Heart left ventricle (tissue), 13 donors: ENCODE measurements at regions not wholly inside any gene's neighbourhood (a gene's known extent, or its start where the extent isn't known, plus 50 kb on each side); places are given as distances from the start of the nearest gene placed in this dataset.

Experiments
- POLR2A ChIP-seq, 2 donors: fragments of 450-650 bp; IDR thresholded peaks; one replicate each; pipeline ENCODE4 v1.6.1; 2017; ENCODE audit warnings: antibody characterized with exemption in 2 of 2, mild to moderate bottlenecking in 2 of 2, moderate library complexity in 2 of 2
- TF ChIP-seq, protein P1 (sequence below), 12 donors: fragments of 200-600 bp; sonication (generic) in 4 of 12; IDR thresholded peaks; one replicate each; pipeline versions ENCODE4 v1.5.0 to v1.8.0; 2018 to 2022; ENCODE audit warnings: antibody characterized with exemption in 12 of 12, mild to moderate bottlenecking in 5 of 12
- donor health status: ischemic (EF 13 %, LVEDD 7.1; RV severe dilation, severe dysfunction).
- donor health status: DM: no; HTN: yes; CAD: no.
- donor health status: DM: no; HTN: no; CAD: no.
- donor health status: ischemic (EF 25% LVEDD 6.9; RV normal size, moderate dysfunction).
- donor health status: ischemic (EF 25% LVEDD 5.7; RV mildly dilated, moderate dysfunction).
- donor health status: ischemic (EF 35%, LVEDD 5.7; RV mildly dilated, moderate dysfunction).
- donor health status: nonischemic (EF 11% LVEDD 7.7; RV severe dilation, severe dysfunction).
- donor health status: DM: yes; HTN: yes; CAD: no.
- donor health status: PGD.
- donor health status: ischemic (EF 29% LVEDD 5.4; RV normal size, mild dysfunction).
- donor health status: nonischemic (EF 23%, LVEDD 6.1; RV moderate dilation, normal function).

DNA sequence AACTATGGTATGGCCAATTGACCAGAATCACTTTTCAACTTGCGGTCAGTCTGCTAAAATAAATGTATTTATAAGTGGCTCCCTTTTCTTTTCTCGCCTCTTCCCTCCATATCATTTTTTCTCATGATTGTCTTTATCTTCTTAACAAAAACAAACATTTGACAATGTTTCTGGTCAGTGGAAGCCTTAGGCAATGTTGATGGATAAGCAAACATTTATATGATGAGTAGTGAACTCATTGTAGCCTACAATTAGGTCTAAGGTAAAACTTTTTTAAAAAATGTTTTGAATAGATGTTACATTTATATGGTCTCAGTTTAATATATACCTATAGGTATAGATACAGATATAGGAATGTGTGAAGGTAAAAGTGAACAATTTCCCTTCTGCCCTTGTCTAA, 355.4 kb downstream of the MFSD1 start:
- TF ChIP-seq, protein P1, sequence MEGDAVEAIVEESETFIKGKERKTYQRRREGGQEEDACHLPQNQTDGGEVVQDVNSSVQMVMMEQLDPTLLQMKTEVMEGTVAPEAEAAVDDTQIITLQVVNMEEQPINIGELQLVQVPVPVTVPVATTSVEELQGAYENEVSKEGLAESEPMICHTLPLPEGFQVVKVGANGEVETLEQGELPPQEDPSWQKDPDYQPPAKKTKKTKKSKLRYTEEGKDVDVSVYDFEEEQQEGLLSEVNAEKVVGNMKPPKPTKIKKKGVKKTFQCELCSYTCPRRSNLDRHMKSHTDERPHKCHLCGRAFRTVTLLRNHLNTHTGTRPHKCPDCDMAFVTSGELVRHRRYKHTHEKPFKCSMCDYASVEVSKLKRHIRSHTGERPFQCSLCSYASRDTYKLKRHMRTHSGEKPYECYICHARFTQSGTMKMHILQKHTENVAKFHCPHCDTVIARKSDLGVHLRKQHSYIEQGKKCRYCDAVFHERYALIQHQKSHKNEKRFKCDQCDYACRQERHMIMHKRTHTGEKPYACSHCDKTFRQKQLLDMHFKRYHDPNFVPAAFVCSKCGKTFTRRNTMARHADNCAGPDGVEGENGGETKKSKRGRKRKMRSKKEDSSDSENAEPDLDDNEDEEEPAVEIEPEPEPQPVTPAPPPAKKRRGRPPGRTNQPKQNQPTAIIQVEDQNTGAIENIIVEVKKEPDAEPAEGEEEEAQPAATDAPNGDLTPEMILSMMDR (IDR thresholded peaks at IDR 0.05), result no peak
- no peak for TF ChIP-seq POLR2A (IDR thresholded peaks at IDR 0.05)
